ENCODE measurements at regions not wholly inside any gene's neighbourhood (a gene's known extent, or its start where the extent isn't known, plus 50 kb on each side); places are given as distances from the start of the nearest gene placed in this dataset.

DNA sequence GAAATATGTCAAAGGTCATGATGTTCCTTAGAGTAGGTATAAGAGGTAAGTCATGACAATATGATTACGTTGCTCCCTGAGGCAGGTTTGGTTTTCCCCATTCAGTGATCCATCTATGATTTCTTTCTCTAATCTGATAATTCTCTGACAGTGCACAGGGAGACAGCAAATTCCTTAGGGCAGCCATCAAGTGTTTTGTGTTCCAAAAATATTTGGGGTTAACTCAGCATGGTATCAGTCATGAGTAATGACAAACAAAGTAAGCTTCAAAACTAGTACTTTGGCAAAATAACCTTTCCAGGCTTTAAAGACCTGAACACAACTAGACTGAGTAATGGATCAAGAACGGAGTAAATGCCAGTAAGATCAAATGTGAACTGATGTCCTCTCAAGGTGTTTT is 55.3 kb upstream of the SPATA31E1 start:
- TF ChIP-seq CTCF (IDR thresholded peaks at IDR 0.05), result no peak
- Mint-ChIP-seq H3K9me3 (ENCODE audit: low read depth) (no peaks in the 10 kb centered on the region), H3K4me1 (ENCODE audit: low read depth) (peaks cover 8% of the 10 kb centered on the region), H3K27ac (ENCODE audit: unreplicated experiment) (no peak overlapping the region), H3K4me3 (ENCODE audit: unreplicated experiment) (no peak overlapping the region), H3K27me3 (ENCODE audit: low read depth) (peaks cover 10% of the 10 kb centered on the region), H3K36me3 (ENCODE audit: low read depth) (no peaks in the 10 kb centered on the region)
- DNase-seq (ENCODE audit: low spot score), result no peak

GRCh38 chr9:87829756-87830155 is 52.9 kb upstream of the SPATA31E1 start:
- H3K36me3 Mint-ChIP-seq (ENCODE audit: low read depth), result no peaks in the 10 kb centered on the region
- peaks cover 8% of the 10 kb centered on the region for H3K4me1 Mint-ChIP-seq (ENCODE audit: low read depth)
- no peak overlapping the region for H3K27ac Mint-ChIP-seq (ENCODE audit: unreplicated experiment)
- H3K9me3 Mint-ChIP-seq (ENCODE audit: low read depth), result no peaks in the 10 kb centered on the region
- H3K27me3 Mint-ChIP-seq (ENCODE audit: low read depth), result peaks cover 10% of the 10 kb centered on the region
- DNase-seq (ENCODE audit: low spot score), result no peak
- no peak for TF ChIP-seq CTCF (IDR thresholded peaks at IDR 0.05)
- no peak overlapping the region for H3K4me3 Mint-ChIP-seq (ENCODE audit: unreplicated experiment)

GRCh38 chr9:87830446-87830845 is 52.2 kb upstream of the SPATA31E1 start:
- no peak overlapping the region for H3K27ac Mint-ChIP-seq (ENCODE audit: unreplicated experiment)
- peaks cover 8% of the 10 kb centered on the region for H3K4me1 Mint-ChIP-seq (ENCODE audit: low read depth)
- no peak overlapping the region for H3K4me3 Mint-ChIP-seq (ENCODE audit: unreplicated experiment)
- H3K9me3 Mint-ChIP-seq (ENCODE audit: low read depth), result no peaks in the 10 kb centered on the region
- TF ChIP-seq CTCF (IDR thresholded peaks at IDR 0.05), result no peak
- no peak for DNase-seq (ENCODE audit: low spot score)
- no peaks in the 10 kb centered on the region for H3K36me3 Mint-ChIP-seq (ENCODE audit: low read depth)
- peaks cover 10% of the 10 kb centered on the region for H3K27me3 Mint-ChIP-seq (ENCODE audit: low read depth)

DNA sequence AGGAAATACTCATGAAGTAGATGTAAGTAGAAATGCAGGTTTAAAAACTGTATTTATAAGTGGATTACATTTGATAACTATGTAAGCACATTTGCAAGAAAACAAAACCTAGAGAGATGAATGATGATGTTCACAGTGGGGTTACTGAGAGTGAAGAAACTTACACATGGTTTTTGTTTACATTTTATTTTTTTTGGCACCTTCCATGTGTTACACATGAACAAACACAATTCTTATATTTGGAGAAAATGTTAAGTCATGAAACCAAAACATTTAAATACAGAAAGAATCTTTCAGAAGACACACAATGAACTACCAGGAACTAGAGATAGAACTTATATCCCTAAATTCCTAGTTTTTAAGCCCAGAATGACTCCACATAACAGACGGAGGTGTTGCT is 51.5 kb upstream of the SPATA31E1 start:
- DNase-seq (ENCODE audit: low spot score), result no peak
- peaks cover 8% of the 10 kb centered on the region for H3K4me1 Mint-ChIP-seq (ENCODE audit: low read depth)
- H3K27me3 Mint-ChIP-seq (ENCODE audit: low read depth), result peaks cover 10% of the 10 kb centered on the region
- H3K4me3 Mint-ChIP-seq (ENCODE audit: unreplicated experiment), result no peak overlapping the region
- H3K9me3 Mint-ChIP-seq (ENCODE audit: low read depth), result no peaks in the 10 kb centered on the region
- H3K36me3 Mint-ChIP-seq (ENCODE audit: low read depth), result no peaks in the 10 kb centered on the region
- H3K27ac Mint-ChIP-seq (ENCODE audit: unreplicated experiment), result no peak overlapping the region
- TF ChIP-seq CTCF (IDR thresholded peaks at IDR 0.05), result no peak
